NCI-H1105 treated with DMSO at 0.1 percent for 48 hours (cell line): ENCODE measurements at regions not wholly inside any gene's neighbourhood (a gene's known extent, or its start where the extent isn't known, plus 50 kb on each side); places are given as distances from the start of the nearest gene placed in this dataset.
"Not testable (repeated sequence)": the region's sequence is repeated elsewhere in the genome, so short reads cannot be mapped to it uniquely, and the experiment has no call there.

Experiments
- DNase-seq: peaks from one replicate; lab custom pipeline; 2025; lab: John Stamatoyannopoulos, UW

DNA sequence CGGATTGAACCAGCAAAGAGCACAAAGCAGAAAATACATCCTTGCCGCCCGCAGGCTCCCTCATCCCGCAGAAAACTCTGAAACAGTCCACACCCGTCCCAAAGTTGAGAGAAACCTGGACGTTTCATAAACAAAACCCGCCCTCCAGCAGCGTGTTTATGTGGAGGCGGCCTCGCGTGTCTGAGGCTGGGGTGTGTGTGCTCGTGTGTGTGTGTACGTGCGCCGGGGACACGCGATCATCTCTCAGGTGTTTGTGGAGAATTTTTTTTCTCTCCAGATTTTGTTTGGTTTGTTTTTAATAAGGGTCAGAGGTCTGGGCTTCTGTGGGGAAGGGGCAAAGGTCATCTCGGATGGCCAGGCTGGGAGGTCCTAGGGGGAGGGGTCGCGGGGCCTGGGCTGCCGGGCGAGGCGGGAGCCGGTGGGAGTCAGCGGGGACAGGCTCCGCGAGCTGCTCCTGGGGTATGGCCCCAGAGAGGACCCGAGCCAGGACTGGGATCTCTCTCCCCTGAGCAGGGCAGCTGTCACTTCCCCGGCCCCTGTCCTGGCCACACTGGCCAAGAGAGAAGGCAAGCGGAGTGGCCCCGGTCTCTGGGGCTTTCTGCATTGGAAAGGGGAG lies 206.4 kb downstream of the C9orf50 start:
- no peak for DNase-seq

GRCh38 chr9:129413537-129414376 lies 207.1 kb downstream of the C9orf50 start:
- peak; percentile 90 for DNase-seq

- DNase-seq: peak; percentile 61
Observed at GRCh38 chr9:129412814-129413536, 207.9 kb downstream of the C9orf50 start.

DNA sequence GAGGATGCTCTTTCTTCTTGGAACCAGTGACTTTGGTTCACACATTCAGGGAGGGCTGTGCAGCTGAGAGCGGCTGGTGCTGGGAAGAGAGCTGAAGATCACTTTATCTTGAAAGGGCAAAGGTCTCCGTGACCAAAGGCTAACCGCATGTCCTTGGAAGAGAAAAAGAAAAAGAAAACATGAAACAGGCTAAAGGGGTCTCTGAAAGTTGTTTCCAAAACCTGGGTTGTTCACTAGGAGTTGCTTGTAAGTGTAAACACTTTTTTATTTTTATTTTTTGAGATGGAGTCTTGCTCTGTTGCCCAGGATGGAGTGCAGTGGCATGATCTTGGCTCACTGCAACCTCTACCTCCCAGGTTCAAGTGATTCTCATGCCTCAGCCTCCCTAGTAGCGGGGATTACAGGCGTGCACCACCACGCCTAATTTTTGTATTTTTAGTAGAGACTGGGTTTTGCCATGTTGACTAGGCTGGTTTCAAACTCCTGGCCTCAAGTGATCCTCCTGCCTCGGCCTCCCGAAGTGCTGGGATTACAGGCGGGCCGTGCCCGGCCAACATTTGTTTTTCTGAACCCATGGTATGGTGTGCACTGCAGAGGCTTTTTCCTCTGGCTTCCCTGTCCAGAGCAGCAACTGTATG lies 208.6 kb downstream of the C9orf50 start:
- DNase-seq: not testable (repeated sequence)

- no peak for DNase-seq
Observed at GRCh38 chr9:129411501-129412175, 209.3 kb downstream of the C9orf50 start.

- DNase-seq: no peak
Observed at GRCh38 chr9:129410226-129410625, 210.7 kb downstream of the C9orf50 start.

- DNase-seq: no peak
Observed at GRCh38 chr9:129408535-129409215, 212.2 kb downstream of the C9orf50 start.

GRCh38 chr9:129407905-129408452 lies 212.9 kb downstream of the C9orf50 start:
- no peak for DNase-seq

DNA sequence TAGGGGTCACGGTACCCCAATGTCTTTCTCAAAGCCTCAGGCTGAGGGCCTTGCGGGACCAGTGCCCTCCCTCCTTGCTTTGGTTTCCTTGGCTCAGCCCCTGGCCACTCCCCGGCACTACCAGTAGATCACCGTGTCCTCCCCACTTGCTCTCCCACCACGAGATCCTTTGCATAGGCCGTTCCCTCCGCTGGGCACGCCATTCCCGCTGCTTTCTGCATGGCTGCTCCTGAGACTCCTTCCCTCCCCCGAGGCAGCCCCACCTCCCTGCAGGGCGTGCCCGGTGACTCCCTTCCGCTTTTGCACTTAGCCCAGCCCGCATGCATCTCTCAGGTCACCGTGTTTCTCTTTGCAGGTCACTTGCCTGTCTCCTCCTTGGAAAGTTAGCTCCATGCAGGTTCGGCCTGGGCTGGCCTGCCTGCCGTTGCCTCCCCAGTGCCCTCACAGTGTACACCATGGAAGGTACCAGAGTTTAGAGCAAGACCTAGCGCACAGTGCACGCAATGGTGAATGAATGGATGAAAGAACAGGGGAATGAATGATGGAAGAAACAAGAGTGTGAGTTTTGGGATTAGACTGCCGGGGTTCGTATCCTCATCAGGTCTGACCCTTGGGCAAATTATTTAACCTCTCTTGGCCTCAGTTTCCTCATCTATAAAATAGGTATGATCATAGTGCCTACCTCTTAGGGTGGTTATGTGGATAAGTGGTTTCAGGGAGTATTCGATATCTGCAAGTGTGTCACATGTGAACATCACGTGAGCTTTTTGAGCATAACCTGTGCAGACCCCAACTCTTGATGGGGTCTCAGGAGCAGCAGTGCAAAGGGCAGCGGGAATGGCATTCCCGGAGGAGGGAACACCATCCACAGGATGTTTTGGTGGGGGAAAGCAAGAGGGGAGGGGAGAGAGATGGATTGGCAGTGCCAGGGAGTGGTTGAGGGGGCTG lies 214.3 kb downstream of the C9orf50 start:
- DNase-seq: no peak

- DNase-seq: no peak
Observed at GRCh38 chr9:129405827-129406213, 215.1 kb downstream of the C9orf50 start.

DNA sequence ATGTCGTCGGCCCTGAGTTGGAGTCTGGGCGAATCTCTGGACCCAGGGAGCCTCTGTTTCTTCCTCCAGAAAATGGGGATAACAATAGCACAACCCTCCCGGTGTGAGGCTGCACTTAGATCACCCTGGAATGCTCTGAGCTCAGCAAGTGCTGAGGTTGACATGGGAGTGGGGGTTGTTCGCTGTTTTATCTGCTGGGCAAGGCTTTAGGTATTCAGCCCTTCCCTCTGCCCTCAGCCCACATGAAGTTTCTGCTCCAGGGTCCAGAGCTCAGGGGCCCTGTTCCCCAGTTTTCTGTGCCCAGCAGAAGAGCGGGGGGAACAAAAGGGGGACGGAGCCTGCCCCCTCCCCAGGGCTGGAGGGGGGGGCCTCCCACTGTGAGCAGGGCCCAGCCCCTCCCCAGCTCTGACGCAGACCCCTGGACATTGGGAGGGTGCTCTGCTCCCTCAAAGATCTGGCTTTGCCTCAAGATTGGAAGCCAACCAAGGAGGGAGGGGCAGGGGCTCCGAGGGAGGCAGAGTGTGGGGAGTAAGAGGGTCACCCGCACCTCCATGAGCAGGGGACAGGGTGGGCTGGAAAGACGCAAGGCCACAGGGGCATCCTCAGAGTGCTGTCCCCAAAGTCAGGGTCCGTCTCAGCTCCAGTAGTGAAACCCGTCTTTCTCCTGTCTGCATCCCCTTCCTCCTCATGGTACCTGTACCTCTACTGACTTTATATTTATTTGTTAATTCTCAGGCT lies 215.6 kb downstream of the C9orf50 start:
- DNase-seq: no peak

- DNase-seq: no peak
Observed at GRCh38 chr9:129404621-129405020, 216.3 kb downstream of the C9orf50 start.

- DNase-seq: no peak
Observed at GRCh38 chr9:129403779-129404620, 216.9 kb downstream of the C9orf50 start.

DNA sequence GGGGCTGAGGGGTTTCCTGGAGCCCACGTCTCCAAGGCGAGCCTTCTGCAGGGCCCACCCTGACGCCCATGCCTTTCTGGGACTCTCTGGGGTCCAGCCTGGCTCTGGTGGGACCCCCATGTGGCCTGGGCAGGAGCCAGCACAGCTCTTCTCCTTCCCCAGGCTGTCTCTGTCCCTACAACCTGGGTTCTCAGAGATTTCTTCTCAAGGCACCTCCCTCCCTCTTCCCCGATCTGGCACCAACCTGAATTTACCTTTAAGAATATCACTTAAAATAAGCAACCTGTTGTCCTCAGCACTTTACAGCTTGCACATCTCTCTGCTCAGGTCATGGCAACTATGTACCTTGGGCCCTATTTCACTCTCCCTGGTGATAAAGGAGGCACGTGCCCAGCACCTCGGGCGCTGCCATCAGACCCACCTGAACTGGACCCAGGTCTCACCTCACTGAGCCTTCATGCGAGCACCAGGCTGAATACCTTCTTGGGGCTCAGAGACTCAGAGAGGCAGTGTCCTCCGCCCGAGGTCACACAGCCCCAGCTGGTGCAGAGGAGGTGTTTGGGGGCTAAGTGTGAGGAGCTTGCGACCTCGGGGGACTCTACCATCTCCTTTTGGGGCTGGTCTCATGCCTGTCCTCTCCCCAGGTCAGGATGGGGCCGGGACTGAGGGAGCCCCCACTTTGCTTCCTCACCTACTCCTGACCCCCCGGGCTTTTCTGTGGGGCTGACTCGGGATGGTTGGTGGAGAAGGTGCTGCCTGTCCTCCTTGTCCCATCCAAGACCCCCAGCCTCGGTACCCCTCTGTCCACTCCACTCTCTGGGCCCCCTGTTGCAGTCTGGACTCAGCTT lies 217.7 kb downstream of the C9orf50 start:
- DNase-seq: no peak

DNA sequence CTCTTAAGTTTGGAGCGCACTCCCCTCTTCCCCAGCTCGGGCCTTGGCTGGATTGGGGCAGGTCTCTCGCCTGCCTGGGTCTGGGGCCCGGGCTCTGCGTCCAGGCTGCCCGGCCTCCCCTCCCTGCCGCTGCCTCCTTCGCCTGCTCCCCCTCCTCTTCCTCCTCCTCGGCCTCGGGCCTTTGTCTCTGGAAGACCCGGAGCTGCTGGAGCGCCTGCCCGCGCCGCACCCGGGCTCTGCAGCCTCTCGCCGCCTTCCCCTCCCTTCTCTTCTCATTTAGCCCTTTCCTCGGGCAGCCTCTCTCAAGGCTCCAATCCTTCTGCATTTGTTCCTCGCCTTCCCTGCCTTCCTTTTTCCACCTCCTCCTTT lies 218.5 kb downstream of the C9orf50 start:
- no peak for DNase-seq

- DNase-seq: no peak
Observed at GRCh38 chr9:129401623-129402370, 219.1 kb downstream of the C9orf50 start.
